Colonic mucosa (tissue), 4 donors: ENCODE measurements at regions not wholly inside any gene's neighbourhood (a gene's known extent, or its start where the extent isn't known, plus 50 kb on each side); places are given as distances from the start of the nearest gene placed in this dataset.
A peak's percentile ranks its signal among the peaks of the same experiment; 100 is the strongest.

ENCODE experiments used
- DNase-seq: peaks from one replicate; pipeline ENCODE4 v3.0.0-alpha.2; 2020
- H3K27ac ChIP-seq: fragments of 200-600 bp; one replicate; pipeline ENCODE4 v1.8.0; 2021
- H3K27me3 ChIP-seq: fragments of 200-600 bp; one replicate; pipeline ENCODE4 v1.8.0; 2021
- H3K36me3 ChIP-seq: fragments of 200-600 bp; one replicate; pipeline ENCODE4 v1.8.0; 2021
- H3K4me1 ChIP-seq: fragments of 200-600 bp; one replicate; pipeline ENCODE4 v1.8.0; 2021; ENCODE audit warnings: mild to moderate bottlenecking
- H3K4me3 ChIP-seq: fragments of 200-600 bp; one replicate; pipeline ENCODE4 v1.8.0; 2021
- H3K9ac ChIP-seq, 2 donors: one replicate each; pipeline ENCODE4 v1.7.0; 2013; ENCODE audit warnings: control low read depth in 2 of 2, low read depth in 2 of 2, low read length in 2 of 2
- H3K9me3 ChIP-seq: fragments of 200-600 bp; one replicate; pipeline ENCODE4 v1.8.0; 2021
- CTCF ChIP-seq: fragments of 200-600 bp; IDR thresholded peaks from one replicate; pipeline ENCODE4 v1.8.0; 2022; ENCODE audit warnings: antibody characterized with exemption, mild to moderate bottlenecking
- intact Hi-C: fragments of 100-400 bp; cut with DNase I; formaldehyde crosslinking; loops from one replicate; pipeline ENCODE4 v1.14.1; 2022
- donor health status: healthy.
- donor health status: DM: no; HTN: no; CAD: no.
- donor health status: DM: no; HTN: no; CAD: no.

GRCh38 chr1:228987736-228988506 lies 252.6 kb downstream of the RHOU start:
- H3K4me3 ChIP-seq = no peak overlapping the region
- no peak overlapping the region for H3K9ac ChIP-seq
- no peaks in the 10 kb centered on the region for H3K9me3 ChIP-seq
- no peak for TF ChIP-seq CTCF
- H3K4me1 ChIP-seq = no peaks in the 10 kb centered on the region
- no peaks in the 10 kb centered on the region for H3K36me3 ChIP-seq
- intact Hi-C loops = no loop called here
- no peak for DNase-seq
- no peak overlapping the region for H3K27ac ChIP-seq
- no peaks in the 10 kb centered on the region for H3K27me3 ChIP-seq

GRCh38 chr1:228988664-228989063 lies 253.4 kb downstream of the RHOU start:
- no peak overlapping the region for H3K27ac ChIP-seq
- DNase-seq = no peak

GRCh38 chr1:228989176-228989575 lies 253.9 kb downstream of the RHOU start:
- no peak for TF ChIP-seq CTCF
- intact Hi-C loops = no loop called here
- Histone ChIP-seq H3K4me3 (no peak overlapping the region), H3K9ac (no peak overlapping the region), H3K9me3 (no peaks in the 10 kb centered on the region), H3K27me3 (no peaks in the 10 kb centered on the region), H3K36me3 (no peaks in the 10 kb centered on the region), H3K4me1 (no peaks in the 10 kb centered on the region), H3K27ac (no peak overlapping the region)
- DNase-seq = no peak

More at GRCh38 chr1:228988664-228989063, 253.4 kb downstream of the RHOU start:
- no peak overlapping the region for H3K9ac ChIP-seq
- no peak overlapping the region for H3K4me3 ChIP-seq
- no peaks in the 10 kb centered on the region for H3K4me1 ChIP-seq
- H3K9me3 ChIP-seq = no peaks in the 10 kb centered on the region
- intact Hi-C loops = no loop called here
- H3K36me3 ChIP-seq = no peaks in the 10 kb centered on the region
- H3K27me3 ChIP-seq = no peaks in the 10 kb centered on the region
- no peak for TF ChIP-seq CTCF

- Histone ChIP-seq H3K36me3 (no peaks in the 10 kb centered on the region), H3K27me3 (no peaks in the 10 kb centered on the region), H3K4me1 (no peaks in the 10 kb centered on the region), H3K9ac (no peak overlapping the region), H3K27ac (no peak overlapping the region), H3K4me3 (no peak overlapping the region), H3K9me3 (no peaks in the 10 kb centered on the region)
- intact Hi-C loops = no loop called here
- DNase-seq = no peak
- TF ChIP-seq CTCF = no peak
These were observed 254.4 kb downstream of the RHOU start for GRCh38 chr1:228989676-228989991.

- DNase-seq = peak; percentile 46
- Histone ChIP-seq H3K27ac (peak overlapping the region; percentile 7), H3K27me3 (no peaks in the 10 kb centered on the region), H3K9ac (no peak overlapping the region), H3K9me3 (no peaks in the 10 kb centered on the region), H3K36me3 (no peaks in the 10 kb centered on the region), H3K4me1 (no peaks in the 10 kb centered on the region), H3K4me3 (no peak overlapping the region)
- intact Hi-C loops = no loop called here
- TF ChIP-seq CTCF = no peak
These were observed 254.9 kb downstream of the RHOU start for GRCh38 chr1:228989992-228990827.
